ENCODE measurements at regions not wholly inside any gene's neighbourhood (a gene's known extent, or its start where the extent isn't known, plus 50 kb on each side); places are given as distances from the start of the nearest gene placed in this dataset.

DNA sequence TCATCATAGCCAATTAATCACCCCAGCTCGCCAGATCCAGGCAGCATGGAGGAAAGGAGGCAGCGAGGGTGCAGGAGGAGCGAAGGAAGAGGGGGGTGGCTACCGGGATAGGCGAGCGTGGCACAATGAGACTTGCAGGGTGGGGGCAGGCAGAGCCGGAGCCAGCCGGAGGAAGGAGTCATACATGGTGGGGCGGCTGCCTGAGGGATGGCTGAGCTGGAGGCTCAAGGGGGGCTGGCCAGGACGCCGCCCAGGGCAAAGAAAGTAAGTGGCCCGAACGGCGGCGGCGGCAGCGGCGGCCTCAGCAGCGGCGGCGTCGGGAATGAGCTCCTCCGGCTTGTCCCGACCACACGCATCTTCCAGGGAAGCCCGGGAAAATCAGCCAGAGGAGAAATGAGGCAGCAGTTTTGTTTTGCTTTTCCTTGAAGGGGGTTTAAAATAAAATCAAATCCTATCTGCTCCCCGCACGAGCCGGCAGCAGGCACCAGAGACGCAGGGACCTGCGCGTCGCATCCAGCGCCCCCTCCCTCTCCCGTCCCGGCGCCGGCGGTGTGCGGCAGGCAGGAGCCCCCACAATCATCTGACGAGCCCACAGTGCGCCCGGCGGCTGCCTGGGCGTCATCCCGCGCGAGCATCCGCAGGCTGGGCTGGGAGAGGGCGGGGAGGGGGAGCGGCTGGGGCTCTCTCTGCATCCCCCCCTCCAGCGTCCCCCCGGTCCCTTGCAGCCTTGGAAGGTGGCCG lies 263.6 kb downstream of the CTTN start:
- DNase-seq, result no peak

DNA sequence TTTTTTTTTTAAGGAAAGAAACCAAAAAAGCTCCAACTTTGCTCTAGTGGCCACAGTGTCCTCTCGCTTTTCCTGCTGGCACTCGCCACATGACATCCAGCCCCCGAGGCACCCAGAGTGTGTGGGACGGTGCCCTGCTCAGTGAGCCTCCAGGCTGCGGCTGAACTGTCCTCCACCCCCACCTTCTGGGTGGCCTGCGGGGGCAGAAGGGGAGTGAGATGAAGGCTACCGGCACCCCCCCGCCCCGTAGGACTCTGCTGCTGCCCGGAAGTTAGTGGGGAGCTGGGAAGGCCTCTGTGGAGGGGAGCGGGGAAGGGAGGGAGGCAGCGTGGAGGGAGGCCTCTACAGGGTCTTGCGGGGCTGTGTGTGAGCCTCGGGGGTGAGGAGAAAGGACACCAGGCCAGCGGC lies 264.4 kb downstream of the CTTN start:
- DNase-seq, result no peak

DNA sequence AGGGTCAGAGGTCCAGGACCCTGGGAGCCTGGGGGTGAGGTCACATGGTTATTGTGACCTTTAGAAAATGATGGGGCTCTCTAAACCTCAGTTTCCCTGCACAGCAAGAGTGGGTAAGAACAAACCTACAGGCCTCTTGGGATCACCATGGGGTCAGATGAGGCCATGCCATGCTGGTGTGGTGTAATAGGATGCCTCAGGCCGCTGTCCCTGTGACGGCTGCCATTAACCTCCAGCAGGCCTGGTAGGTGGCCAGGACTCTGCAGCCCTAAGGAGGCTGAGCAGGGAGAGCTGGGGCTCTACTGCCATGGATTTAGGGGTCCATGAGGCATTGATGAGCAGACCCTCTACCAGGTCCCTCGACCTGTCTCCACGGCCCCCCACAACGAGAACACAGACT lies 265.5 kb downstream of the CTTN start:
- DNase-seq, result no peak

DNA sequence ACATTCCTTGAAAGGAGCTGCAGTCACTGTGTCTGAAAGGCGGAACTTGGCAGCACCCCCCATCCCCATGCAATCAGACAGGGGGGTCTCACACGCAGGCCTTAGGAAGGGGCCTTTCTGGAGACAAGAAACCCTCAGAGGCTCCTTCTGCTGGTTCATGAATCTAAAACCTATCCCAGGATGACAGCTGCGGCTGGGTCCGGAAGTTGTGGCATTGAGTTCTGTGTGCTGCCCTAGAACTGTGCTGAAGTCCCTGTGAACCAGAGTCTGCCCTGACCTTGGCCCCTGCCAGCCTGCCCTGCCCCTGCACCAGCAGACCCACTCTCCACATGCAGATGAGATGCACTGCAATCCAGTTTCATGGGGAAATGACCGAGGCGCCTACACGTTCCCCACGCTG lies 268.0 kb downstream of the CTTN start:
- no peak for DNase-seq

DNA sequence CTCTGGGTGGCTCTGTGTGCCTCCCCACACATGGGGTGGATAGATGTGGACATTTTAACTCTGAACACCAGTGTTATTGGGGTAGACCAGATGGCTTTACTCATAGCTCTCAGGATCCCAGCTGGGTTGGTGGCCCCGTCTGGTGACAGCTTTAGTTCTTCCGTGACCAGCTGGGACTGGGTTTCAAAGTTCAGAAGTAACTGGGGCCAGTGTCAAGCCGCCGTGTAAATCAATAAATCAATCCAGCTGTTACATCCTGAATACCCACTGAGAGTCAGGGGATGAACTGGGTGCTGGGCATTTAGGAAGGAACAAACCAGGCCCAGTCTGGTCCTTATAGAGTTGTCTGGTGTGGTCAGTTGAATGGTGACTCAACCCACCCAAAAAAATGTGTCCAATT lies 269.4 kb downstream of the CTTN start:
- DNase-seq, result no peak

DNA sequence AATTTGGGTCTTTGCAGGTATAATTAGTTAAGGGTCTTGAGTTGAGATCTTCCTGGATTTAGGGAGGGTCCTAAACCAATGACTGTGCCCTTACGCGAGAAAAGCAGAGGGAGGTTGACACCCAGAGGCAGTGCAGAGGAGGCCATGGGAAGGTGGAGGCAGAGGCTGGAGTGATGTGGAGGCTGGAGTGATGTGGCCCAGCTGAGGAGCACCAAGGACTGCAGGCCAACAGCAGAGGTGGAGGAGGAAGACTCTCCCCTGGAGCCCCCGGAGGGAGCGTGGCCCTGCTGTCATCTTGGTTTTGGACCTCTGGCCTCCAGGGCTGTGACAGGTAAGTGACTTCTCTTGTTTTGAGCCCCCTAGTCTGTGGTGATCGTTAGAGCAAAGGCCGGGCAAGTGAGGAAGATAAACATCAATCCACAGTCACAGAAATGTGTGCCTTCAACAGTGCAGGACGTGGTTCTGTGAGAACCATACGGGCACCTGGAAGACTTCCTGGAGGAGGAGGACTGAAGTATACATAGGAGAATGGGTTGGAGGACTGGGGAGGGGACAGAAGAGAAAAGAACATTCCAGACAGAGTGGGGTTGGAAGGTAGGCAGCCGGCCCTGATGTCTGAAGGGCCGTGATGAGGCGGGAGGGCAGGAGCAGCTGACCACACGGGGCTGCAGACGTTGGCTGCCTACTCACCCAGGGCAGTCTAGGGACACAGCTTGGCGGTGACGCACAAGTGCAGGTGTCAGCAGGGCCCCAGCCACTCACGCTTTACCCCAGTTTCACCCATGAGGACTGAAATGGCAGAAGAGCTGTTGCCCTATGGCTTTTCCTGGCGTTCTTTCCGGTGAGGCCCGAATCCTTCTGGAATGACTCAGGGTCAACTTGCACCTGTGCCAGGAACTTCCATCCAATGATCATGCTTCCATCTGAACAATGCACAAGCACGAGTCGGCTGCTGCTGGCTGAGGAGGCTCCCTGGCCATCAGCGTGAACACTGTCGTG lies 270.2 kb downstream of the CTTN start:
- no peak for DNase-seq

DNA sequence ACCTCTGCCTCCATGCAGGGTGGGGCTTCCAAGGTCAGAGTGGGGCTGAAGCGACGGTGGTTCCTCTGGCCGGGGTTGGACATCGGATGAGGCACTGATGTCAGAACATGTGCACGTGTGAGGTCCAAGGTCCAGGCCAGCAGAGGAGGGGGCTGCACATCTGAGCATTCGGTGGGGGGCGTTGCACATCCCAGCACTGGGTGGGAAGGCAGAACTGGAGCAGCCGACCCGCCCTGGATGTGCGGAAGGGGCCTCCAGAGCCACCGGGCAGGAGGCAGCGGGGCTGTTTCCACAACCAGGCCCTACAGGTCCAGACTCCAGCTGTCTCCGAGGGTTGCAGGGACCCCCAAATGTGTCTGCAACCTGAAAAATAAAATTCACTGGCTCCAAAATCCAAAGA lies 271.0 kb downstream of the CTTN start:
- no peak for DNase-seq

DNA sequence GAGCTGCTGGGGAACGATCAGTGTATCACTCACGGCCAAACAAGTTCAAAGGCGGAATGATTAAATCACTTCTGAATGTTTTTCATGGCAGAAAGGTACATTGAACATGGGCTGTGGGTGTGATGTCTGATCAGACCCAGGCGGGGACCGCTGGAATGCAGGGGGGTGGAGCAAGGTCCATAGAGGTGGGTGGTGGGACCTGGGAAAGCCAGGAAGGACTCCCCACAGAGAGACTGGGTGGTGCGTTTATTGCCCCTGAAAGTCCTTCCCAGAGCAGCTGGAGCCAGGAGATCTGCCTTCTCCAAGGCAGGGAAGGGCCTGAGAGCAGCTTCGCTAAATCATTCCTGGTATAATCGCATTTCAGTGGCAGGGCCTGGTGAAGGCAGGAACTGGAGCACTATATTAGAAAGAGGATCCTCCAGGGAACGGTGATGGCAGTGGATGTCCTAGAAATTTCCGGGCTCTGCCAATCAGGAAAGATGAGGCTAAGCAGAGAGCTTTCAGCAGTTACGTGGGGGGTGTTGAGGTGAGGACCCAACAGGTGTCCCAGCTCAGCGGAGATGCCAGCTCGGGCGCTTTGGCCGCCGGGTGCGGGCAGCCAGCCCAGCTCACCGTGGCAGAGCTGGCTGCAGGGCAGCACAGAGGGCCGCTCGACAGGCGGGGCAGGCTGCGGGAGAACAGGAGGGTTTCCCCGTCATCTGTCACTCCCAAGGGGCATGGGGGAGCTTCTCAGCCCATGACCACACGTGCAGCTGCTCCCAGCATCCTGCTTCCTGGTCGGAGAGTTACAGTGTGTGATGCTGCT lies 271.7 kb downstream of the CTTN start:
- no peak for DNase-seq

DNA sequence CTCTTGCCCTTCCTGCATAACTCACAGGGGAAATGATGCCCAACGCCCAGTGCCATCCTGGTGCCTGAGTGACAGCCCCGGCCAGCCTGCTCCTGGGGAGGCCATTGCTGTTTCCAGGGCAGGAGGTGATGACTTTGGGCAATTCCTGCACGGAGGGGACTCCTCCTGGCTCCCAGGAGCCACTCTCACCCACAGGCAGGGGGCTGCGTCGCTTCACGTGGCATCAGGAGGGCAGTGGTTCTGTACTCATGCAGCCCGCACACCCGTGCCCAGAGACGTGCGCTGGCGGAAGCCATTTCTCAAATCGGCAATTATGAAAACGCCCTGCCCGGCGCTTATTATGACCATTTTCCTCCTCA lies 272.3 kb downstream of the CTTN start:
- DNase-seq, result no peak

DNA sequence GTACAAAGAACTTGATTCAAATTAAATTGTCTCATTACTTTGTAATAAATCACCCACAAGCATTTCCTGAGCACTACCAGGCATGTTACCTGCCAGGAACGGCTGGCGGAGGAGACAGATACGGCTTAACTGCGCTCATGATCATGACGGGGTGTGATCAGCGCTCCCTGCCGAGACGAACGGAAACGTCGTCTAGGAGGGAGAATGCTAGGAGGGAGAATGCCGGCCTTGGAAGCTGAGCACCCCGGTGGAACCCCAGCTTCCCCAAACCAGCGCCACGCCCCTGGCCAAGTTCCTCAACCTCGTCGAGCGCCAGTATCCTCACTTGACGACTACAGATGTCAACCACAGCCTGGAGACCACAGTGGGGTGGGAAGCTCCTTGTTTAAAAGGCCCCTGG lies 272.8 kb downstream of the CTTN start:
- no peak for DNase-seq

DNA sequence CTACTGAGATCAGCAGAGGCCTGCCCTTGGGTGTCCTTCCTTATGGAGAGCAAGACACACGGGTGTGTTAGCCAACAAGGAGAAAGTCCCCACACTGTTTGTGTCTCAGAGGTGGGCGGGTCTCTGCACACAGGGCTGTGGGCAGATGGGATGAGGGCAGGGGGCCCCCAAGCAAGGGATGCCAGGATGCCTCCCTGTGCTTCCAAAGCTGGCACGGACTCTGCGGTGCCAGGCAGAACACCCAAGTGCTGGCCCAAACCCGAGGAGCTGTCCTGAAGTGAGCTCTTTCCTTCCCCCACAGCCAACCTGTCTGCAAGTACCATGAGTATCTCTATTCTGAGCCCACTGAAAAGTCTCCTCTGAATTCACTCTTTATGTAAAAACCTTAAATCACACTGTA lies 273.3 kb downstream of the CTTN start:
- DNase-seq, result no peak

DNA sequence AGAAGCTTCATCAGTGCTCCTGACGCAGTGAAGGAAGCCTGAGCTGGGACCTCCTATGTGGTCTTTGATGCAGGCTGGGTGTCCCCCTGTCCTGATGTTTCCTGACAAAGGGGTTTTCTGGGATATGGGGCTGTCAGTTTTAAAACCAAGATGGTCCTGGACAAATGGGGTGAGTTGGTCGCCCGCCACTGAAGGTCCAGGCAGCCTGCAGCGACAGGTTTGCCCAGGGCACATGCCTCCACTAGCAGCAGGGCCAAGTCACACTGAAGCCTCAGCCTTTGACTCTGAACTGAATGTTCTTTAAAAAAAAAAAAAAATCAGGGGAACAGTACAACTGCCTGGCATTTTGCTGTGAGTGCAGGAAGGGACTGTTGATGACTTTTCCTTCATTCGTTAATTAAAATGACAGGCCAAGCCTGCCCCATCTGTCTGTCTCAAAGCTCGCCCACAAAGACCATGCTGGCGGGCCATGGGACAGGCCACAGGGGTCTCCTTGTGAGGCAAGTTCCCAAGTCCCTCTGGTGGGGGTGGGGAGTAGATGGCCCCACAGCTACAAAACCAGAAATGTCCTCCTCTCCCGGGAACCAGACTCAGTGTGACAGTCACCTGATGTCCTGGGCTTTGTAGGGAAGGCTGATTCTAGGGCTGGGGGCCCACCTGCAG lies 274.8 kb downstream of the CTTN start:
- DNase-seq, result no peak

DNA sequence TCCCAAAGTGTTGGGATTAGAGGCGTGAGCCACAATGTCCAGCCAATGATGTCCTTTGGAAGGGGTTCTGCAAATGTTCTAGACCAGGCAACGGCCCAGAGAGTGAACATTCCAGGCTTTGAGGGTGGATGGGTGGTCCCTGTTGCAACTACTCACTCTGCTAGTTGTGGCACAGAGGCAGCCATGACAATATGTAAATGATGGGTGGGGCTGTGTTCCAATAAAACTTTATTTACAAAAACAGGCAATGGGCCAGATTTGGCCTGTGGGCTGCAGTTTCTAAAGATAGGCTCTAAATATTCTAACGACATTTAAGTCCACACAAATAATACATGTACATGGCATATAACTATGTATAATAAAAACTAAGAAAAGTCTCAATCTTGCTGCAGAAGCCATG lies 276.3 kb downstream of the CTTN start:
- no peak for DNase-seq

DNA sequence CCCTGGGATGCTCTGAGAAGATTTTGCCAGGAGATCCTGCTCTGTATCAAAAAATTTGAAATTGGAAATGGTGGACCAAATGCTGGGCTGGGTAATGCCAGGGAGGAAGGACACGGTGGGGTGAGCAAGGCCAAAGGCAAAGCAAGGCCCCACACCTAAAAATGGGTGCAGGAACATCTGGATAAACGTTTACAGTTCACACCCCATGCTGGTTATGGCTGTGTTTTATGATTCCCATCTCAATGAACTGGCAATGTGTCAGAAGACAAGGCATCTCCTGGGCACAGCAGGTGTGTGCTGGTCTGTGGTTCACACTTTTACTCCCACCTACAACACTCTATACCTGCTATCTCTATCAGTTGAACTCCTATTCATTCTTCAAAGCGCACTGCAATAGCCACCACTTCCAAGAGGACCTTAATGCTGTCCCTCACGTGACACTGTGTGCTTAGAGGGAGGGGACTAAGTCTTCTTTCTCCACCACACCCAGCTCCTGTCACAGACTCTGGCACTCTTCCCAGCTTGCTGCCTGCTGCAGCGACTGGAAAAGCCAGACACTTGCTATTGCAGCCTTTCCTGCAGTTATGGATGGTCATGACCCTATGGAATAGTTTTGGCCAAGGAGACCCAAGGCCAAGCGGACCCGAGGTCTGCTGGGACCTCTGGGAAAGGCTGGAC lies 277.5 kb downstream of the CTTN start:
- no peak for DNase-seq

DNA sequence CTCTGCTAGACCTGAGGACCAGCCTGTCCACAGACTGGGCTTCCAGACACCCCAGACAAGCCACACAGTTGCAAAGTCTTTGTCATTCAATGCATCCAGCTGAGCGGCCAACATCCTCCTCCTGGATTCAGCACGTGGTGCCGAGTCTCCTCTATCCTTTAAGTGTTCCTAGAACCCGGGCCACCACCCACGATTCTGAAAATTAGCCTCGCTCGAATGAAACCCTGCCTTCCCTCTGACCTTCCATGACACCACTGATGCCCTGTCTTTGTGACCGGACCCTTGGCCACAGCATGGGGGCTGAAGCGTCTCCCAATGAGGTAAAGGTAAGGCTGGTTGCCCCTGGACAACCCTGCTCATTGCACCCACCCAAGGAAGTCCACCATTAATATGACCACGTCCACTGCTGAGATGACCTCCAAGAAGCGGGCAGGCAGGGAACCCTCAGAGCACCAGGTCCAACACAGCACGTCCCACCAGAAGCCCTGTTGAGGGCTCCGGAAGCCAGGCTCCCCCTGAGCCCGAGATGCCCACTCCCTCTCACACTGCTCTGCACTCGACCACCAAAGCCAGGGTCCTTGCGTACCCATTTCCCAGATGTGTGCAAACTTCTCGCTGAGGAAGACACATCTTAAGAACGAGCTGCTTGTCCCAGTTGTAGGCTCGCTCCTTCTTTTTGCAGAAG lies 279.0 kb downstream of the CTTN start:
- no peak for DNase-seq

DNA sequence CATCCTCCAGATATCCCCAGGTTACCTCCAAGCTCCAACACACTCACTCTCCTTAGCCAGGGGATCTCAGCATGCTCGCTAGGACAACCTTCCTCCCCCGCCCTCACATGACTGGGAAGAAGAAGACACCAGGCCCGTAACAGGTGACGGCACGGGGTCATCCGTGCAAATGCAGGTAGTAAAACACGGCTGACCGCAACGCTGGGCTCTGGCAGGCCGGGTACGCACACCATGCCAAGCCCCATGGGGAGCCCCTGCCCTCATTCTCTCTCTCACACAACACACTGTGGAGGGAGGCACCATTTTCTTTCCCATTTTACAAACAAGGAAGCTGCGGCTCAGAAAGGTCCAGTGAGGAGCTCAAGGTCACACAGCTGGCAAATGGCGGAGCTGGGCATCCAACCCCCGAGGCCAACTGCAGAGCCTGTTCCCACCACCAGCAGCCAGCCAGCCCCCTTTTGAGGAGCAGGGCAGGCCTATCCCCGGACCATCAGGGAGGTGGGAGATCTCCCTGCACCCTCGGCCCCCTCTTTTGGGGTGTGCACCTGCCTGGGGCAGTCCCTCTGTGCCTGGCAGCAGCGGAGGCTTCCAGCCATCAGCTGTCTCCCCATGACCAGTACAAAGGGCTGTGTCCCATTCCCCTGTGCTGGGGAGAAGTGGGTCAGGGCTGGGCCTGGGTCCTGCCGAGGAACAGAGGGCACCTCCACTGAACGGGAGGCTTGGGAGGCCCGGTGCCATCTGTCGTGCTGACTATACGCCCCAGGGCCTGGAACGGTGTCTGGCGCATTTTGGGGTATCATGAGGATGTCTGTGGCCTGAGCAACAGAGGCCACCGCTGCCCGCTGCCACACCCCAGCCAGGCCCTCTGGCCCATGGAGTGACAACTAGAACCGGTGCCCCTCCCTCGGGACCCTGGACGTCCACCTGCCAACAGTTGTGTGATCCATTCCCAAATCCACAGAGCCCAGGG lies 280.9 kb downstream of the CTTN start:
- no peak for DNase-seq

DNA sequence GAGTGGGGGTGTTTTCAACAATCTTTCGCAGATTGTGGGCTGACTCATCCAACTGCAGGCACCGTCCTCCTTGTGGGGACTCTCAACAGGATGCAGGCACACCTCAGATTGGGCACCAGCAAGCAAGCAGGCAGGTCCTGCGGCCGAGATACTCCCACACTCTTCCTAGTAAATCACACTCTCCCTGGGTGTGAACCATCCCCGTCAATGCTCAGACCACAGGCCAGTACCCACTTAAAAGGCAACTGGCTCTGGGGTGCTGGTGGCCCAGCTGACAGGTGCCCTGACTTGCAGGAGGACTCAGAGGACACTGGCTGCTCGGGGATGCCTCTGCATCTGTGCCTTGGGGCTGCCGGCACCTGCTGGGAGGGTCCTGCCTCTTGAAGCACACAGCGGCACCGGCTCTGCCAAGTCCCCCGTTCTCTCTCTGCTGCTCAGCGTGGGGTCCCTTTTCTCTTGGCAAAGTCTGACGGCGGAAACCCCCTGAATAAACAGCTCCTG lies 282.5 kb downstream of the CTTN start:
- no peak for DNase-seq

DNA sequence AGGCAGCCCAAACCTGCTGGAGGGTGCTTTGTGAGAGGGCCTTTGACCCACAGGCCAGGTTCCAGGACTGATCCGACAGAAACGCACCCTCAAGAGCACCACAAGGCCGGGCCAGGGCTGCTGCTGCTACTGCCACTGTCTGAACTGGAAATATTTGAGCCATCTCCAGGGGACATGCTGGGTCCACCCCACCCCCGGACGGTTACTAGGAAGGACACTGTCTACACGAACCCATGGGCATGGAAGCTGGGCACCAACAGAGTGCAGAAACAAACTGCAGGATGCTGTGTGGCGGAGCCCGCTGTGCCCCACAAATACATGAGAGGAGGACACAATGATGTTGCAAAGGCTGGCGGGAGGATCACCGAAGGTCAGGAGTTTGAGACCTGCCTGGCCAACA lies 283.7 kb downstream of the CTTN start:
- no peak for DNase-seq

DNA sequence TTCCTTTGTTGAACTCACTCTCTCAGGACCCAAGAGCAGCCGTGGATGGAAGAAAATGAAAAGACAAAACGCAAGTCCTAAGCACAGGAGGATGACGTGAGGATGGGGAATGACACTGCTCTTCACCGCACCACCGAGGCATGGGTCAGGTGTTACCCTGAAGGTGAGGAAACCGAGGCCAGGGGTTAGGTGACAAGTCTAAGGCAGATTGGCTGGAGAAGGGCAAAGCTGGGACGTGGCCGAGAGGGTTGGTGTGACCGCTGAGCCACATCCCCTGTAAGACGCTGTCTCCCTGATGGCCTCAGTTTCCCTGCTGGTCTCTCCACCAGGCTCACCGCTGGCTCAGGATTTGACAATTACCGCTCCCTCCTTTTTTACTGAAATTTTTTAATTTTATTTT lies 284.4 kb downstream of the CTTN start:
- DNase-seq, result no peak

DNA sequence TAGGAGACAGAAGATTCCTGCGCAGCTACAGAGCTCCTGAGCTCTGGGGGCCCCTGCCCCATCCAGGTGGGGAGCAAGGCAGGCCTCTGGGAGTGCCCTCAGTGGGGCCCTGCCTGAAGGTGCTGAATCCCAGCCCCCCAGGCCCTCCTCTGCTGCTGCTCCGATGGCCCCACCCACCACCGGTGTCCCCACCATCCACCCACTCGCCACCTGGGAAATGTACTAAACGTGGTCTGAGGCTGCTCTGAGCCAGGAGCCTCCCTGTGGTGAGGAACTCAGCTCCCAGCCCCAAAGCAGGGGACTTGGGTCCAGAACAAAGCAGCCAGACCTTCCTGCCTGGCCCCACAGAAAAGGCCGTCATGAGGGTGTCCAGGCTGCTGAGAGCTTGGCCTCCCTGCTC lies 289.4 kb downstream of the CTTN start:
- DNase-seq, result no peak
